ENCODE measurements at regions not wholly inside any gene's neighbourhood (a gene's known extent, or its start where the extent isn't known, plus 50 kb on each side); places are given as distances from the start of the nearest gene placed in this dataset.

- DNase-seq (ENCODE audit: low spot score): no peak
Measured at GRCh38 chr17:56737421-56738161, 96.1 kb downstream of the C17orf67 start.

- DNase-seq (ENCODE audit: low spot score): no peak
Measured at GRCh38 chr17:56739376-56739775, 94.3 kb downstream of the C17orf67 start.

DNA sequence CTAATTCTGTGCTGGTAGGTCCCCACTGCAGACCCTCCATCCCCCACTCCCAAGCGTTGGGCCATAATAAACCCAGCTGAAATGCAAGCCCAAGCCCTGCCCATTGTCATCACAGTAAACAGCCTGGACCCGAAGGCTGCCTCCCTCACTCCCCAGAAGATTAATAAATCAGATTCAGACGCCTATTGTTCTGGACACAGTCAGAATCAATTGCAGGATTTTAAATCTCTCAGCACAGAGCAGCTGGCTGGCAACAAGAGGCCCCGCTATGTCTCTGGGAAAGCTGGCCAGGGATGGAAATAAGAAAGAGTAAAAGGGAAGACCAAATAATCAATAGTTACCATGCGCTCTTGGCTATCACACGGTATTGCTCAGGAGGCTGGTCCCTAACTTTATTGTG, 93.9 kb downstream of the C17orf67 start:
- no peak for DNase-seq (ENCODE audit: low spot score)

DNA sequence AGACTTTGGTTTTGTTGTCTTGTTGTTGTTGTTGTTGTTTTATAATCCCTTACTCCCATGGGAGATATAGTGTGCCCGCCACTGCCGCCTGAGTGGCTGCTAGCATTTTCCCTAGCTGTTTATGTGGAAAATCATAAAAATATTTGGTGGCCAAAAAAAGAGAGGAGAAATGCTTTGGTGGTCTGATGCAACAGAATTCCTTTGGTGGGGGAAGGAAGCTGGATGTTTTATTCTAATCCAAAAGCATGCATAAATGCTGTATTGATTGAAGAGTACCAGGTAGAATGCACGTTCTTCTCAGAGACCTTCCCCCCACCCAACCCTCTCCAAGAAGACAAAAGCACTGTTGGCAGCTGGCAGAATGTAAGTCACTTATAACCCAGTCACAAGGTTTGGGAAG, 93.2 kb downstream of the C17orf67 start:
- no peak for DNase-seq (ENCODE audit: low spot score)
